T47D (cell line): ENCODE measurements at regions not wholly inside any gene's neighbourhood (a gene's known extent, or its start where the extent isn't known, plus 50 kb on each side); places are given as distances from the start of the nearest gene placed in this dataset.
A peak's percentile ranks its signal among the peaks of the same experiment; 100 is the strongest.
"Not testable (repeated sequence)": the region's sequence is repeated elsewhere in the genome, so short reads cannot be mapped to it uniquely, and the experiment has no call there.

Experiments used
- DNase-seq, 2 experiments: peaks; one replicate each; pipeline versions ENCODE4 v3.0.0 to v3.0.0-alpha.2; 2011 to 2012; ENCODE audit warnings: low read depth in 1 of 2, low spot score in 1 of 2
- in situ Hi-C: cut with HindIII; loops from 2 replicates; pipeline ENCODE4 v1.10.0; 2016; ENCODE audit warnings: low sequenced_read_pairs, low pct_unique_long_range_greater_than_20kb

DNA sequence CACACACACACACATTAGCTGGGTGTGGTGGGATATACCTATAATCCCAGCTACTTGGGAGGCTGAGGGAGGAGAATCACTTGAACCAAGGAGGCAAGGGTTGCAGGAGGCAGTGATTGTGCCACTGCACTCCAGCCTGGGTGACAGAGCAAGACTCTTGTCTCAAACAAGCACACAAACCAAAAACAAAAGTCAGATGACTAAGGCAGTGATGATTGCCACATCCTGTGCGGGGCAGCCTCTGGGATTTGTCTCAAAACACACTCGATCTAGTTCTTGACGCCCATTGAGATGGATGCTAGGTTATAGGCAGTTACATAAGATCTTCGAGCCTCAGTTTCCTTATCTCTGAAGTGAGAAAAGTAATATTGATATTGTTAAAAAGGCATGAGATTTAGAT lies 57.8 kb upstream of the NBPF8 start:
- DNase-seq, in situ Hi-C loops: not testable (repeated sequence)

DNA sequence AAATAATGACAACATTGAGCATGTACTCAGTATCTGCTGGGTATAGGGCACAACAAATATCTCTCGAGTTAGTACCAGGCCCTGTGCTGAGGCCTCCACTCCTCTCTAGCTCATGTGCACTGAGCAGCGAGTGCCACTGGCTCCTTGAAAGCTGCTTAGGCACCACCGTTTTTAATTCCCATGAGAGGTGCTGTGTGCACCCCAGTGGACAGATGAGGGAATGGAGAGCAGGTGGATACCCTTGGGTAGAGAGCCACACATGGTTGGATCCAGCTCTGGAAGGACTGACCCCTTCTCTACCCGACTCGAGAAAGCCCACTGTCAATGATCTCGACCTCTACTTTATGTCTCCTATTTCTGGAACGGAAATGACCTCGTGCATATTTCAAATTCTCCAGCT lies 58.7 kb upstream of the NBPF8 start:
- in situ Hi-C loops: not testable (repeated sequence)
- DNase-seq: peak in 1 of 2 experiments; percentile 71

DNA sequence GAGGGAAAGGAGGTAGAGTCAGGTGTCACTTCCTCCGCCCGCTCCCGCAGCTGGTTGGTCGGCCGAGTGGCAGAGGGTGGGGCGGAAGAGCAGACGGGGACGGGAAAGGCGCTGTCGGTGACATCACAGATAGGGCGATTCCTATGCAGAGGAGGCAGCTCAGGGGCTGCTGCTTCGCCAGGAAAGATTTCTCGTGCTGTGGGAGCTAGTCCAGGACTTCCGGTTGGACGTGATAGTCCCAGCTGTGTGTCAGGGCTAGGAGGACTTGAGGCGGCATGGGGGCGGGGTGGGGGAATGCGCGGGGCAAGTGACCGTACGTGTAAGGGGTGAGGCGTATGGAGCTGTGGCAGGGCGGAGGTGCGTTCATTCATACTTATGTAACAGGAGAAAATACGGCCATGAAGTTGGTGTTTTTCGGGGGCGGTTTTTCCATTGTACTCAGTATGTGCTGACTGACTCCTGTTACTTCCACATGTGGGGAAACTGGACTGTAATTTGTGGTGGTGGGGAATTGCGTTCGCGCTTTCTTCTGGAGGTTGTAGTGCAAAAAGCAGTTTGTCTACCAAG lies 60.1 kb upstream of the NBPF8 start:
- peak in 1 of 2 experiments; percentile 83 for DNase-seq
- in situ Hi-C loops: not testable (repeated sequence)

DNA sequence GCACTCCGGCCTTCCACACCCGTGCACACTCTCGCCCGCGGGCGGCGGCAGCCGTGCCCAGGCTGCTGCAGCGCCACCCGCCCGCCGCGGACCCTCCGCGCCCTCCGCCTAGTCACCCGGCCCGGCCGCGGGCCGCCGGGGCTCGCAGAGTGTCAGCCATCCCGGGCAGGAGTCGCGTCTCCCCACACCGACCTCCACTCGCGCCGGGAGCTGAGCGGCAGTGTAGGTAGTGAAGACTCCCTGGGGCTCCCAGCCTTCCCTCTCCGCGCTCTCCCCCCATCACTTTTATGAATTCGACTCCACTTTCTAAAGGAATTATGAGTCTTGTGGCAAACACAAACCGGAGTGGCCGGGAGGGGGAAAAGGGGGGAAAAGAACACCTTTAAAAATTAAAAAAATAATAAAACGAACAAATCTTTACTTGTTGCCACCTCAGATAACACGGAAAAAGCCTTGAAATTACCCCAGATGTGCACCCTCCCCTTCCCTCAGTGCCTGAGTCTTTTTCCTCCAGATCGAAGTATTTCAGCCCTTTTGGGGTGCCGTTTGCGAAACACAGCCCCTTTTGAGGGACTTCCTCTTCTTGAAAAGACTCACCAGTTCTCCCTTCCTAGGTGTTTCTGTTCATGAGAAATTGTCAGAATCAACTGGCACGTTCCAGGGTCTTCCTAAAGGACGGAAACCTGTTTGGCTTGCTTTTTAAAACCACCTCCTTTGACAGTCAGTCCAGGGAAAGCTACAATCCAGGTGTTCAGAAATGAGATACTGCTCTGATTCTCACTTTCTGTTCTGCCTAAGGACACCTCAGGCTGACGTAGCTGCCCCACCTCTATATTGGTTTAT lies 72.4 kb upstream of the NBPF8 start:
- in situ Hi-C loops, DNase-seq: not testable (repeated sequence)

DNA sequence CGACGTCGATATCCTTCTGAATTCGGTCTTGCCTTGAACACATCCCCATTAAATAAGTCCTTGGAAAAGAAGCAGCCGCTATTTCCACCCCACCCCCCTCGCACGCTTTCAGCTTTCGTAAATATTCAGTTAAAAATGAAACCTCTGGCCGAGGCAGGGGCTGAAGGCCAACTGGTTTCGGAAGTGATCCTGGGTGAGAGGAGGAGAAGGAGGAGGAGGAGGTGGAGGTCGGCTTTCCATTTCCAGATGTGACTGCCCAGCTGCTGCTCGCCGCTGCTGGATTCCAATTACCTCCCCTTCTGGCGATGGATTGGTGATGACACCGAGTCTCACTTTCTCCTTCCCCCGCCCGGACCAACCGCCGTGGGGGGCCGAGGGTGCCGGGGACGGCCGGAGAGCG lies 73.1 kb upstream of the NBPF8 start:
- in situ Hi-C loops, DNase-seq: not testable (repeated sequence)

DNA sequence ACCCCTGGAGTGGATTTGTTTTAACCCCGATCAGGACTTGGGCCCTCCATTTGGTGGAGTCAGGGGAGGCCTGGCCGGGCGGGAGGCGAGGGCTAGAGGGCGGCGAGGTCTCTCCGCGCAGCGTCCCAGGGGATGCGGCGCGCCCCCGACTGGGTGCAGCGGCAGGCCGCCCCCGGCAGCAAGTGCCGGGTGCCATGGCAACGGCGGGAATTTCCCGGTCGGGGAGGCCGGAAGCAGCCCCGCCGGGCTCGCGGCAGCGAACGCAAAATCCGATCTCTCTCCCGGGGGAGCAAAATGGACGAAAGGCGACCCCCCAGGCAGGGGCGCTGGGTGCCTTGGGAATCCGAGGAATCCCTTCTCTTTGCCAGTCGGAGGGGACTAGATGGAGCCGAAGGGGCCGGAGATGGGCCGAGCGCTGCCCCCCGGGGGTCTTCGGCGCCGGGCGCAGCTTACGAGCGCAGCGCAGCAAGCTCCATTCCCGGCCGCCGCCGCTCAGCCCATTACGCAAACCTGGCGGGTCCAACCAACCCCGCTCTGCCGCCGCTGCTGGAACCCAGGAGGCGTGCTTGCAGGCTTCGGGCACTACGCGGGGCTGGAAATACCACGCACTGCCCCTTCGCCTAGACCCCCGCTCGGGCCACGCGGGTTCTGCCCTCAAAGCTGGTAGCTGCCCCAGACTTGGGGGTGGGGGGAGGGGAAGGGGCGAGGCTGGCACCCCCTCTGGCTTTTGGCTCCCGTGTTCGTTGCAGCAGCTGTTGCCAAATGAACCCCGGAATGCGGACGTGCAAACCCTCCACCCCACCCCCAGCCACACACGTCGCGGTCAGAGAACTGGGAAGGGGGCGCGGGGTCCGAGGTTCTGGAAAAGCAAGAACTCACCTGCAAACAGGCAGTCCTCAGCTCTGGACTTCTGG lies 73.7 kb upstream of the NBPF8 start:
- DNase-seq, in situ Hi-C loops: not testable (repeated sequence)

DNA sequence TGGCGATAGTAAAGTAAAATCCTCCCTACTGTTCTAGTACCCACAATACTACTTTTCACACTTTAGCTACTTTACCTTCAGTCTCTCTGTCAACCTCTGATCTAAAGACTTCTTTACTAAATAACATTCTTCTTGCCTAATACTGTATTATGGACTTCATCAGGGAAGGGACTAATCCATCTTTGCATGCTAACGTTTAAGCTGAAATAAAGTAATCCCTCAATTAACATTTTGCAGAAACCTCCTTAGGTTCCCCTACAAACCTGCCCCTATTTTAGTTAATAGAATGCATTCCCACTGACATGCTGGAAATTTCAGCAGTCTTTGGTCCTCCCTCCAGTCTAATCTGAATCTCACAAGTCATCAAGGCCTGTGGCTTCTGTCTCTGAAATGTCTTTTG lies 99.1 kb upstream of the NBPF8 start:
- in situ Hi-C loops, DNase-seq: not testable (repeated sequence)

DNA sequence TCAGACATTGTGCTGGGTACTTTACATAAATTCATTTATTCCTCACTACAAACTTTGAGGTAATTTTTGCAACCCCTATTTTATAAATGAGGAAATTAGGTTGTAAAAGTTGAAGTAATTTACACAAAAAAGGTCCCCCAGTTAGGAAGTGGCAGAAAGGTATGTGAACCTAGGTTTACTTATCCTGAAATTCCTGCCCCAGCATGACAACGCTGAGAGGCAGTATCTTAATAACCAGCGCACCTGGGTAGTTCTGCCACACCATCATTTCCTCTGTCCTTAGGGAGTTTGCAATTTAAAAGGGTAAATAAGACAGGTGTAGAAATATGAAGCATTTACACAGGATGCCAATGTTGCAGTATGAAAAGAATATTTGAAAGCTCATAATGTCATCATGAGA lies 102.9 kb upstream of the NBPF8 start:
- DNase-seq, in situ Hi-C loops: not testable (repeated sequence)

DNA sequence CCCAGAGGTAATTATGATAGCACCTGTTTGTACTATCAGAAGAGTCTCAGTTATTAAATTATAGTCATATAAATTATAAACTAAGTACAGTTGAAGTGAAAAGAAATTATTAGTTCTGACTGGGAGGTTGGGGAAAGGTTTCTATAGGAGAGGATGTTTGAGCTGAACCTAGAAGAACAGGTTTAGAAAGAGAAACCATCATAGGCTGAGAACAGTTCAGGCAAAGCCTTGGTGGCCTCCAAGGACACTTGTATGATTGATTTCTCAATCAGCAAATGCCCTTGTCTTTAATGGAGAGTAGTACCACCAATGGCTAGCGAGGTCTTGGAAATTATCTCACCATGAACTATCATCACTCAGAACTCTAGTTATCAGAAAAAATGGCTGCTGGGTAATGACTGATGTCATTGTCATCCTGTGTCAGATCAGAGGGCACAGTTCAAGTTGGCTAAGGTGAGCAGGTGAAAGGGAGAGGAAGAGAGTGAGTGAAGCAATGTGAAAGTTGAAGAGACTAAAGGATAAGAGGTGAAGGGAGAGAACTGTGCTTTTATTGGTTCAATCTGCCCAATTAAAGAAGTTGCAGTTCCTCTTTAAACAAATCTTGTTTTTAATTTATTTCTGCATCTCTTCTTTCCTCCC lies 105.8 kb upstream of the NBPF8 start:
- DNase-seq, in situ Hi-C loops: not testable (repeated sequence)

DNA sequence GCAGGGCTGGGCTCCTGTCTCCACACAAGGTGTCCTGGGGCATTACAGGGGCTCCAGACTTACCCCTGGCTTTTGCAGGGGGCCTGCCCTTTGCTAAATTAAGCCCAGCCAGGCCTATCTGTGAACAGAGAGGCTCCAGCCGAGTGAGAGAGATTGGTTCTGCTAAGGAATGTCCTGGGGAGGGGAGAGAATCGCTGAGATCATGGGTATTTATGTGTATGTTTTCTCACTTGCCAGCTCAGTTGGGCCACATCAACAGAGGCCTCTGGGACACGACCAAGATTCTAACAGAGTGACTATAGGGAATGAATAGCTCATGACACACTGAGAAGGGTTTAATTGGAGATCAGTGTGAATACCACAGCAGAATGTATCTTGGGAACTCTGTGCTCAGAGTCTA lies 109.8 kb upstream of the NBPF8 start:
- in situ Hi-C loops, DNase-seq: not testable (repeated sequence)

DNA sequence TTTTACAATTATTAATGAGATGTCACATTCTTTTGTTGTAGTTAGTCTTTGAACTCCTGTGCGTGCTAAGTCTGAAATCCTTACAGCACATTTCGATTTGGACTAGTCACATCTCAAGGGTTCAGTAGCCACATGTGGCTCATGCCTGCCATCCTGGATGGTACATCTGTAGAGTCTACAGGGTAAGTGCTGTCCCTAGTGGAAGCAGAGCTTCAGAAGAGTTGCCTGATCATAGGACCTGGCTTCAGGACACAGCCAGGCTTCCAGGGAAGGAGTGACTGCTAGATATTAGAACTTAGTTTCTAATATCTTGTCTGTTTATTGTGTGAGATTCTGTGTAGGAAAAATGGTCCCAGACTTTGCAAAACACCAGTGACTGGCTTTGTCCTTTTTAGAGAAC lies 110.5 kb upstream of the NBPF8 start:
- in situ Hi-C loops, DNase-seq: not testable (repeated sequence)

DNA sequence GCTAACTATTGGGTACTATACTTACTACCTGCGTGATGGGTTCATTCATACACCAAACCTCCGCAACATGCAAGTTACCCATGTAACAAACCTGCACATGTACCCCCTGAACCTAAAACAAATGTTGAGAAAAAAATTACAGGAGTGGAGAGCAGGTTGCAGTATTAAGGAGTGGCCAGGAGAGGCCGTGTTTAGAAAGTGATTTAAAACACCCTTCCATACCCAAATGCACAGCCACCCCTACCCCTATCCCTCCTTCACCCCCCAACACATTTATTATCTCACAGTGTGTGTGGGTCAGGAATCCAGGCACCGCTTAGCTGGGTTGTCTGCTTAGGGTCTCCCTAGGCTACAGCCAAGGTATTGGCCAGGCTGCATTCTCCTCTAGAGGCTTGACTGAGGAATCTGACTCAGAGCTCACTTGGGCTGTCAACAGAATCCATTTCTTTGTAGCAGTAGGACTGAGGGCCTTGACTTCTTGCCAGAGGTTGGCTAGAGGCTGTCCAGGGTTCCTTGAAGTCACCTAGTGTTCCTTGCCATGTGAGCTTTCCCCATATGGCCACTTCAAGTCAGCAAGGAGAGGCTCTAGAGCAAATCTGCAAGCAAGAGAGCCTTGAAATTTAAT lies 115.3 kb upstream of the NBPF8 start:
- in situ Hi-C loops, DNase-seq: not testable (repeated sequence)

DNA sequence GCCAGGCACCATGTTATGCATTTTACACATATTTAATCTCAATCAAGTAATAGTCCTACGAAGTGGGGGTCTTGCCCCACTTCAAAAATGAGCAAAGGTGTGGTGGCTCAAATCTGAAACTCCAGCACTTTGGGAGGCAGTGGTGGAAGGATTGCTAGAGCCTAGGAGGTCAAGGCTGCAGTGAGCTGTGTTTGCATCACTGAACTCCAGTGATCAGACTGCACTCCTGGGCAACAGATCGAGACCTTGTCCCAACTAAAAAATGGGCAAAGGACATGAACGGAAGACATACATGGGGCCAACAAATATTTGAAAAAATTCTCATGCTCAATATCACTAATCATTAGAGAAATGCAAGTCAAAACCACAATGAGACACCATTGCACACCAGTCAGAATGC lies 116.3 kb upstream of the NBPF8 start:
- DNase-seq, in situ Hi-C loops: not testable (repeated sequence)

DNA sequence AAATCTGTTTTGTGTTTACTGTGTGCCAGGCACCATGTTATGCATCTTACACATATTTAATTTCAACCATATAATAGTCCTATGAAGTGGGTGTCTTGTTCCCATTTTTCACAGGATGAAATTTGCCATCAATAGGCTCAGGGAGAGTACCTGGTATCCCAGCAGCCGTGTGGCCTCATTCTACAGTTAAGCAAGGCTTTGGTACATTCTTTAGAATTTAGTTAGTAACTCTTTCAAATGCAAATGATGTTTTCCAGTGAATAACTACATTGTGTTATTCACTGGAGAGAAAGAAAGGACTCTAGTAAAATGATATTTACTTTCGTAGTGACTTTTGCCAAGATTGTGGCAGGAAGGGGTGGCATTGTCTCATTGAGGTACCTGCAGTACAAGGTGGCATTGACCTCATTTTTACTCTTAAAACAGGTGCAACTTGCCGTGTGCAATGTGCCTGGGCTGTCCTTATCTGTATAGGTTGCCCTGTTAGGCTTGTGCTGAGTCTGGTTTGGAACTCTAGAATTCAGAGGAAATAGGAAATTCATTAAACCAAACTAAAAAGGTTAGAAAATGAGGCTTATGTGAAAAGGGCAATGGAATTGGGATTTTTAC lies 117.4 kb upstream of the NBPF8 start:
- DNase-seq, in situ Hi-C loops: not testable (repeated sequence)

DNA sequence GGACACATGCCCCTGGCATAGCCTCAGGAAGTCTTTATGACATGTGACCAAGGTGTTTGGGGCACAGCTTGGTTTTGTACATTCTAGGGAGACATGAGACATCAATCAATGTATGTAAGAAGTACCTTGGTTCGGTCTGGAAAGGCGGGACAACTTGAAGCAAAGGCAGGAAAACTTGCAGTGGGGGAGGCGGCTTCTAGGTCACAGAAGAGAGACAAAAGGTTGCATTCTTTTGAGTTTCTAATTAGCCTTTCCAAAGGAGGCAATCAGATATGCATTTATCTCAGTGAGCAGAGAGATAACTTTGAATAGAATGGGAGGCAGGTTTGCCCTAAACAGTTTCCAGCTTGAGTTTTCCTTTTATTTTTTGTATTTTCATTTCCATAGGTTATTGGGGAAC lies 113.8 kb upstream of the SEC22B start:
- in situ Hi-C loops, DNase-seq: not testable (repeated sequence)

DNA sequence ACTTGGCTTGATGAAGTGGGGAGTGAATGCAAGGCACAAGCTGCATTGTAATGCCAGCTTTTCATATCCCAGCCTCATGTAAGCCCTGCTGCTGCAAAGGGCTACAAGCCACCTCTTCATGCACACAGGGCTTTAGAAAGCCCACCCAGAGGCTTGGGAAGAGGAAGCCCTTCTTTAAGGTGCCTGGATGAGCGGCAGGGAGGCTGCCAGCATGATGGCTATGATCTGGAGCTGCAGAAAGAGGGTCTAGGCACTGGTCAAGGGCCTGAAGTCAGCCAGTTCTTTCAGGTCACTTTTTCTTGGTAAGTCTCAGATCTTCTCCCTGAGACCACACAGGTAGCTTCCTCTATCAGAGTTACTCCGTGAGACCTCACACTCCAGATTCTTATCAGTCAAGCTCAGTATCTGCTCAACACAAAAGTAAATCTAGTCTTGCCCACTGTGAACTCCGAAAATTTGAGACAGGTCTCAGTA lies 113.3 kb upstream of the SEC22B start:
- in situ Hi-C loops, DNase-seq: not testable (repeated sequence)
